ENCODE measurements at regions not wholly inside any gene's neighbourhood (a gene's known extent, or its start where the extent isn't known, plus 50 kb on each side); places are given as distances from the start of the nearest gene placed in this dataset.

DNA sequence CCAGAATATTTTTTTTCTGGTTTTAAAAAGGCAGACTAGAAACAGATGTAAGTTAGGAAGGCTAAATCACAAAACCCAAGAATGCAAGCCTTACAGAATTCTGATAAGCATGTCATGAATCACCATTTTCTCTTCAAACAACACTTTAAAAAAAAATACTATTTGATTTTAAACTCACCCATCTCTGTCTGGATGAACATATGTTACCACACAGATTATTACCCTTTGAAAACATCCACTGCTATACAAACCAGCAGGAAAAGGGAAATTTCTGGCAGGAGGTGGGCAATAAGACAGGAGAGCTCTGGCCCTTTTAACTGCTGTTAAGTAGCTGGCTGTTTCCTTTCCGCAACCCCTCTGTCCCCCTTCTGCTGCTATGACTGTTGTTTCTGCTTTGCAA is 317.7 kb upstream of the NOCT start:
- Histone ChIP-seq H3F3A (ENCODE audit: low read depth) (no peaks in the 10 kb centered on the region), H3K79me2 (ENCODE audit: insufficient read depth, low read length) (no peaks in the 10 kb centered on the region), H4K20me1 (ENCODE audit: insufficient read depth, low read length, poor library complexity, severe bottlenecking) (no peaks in the 10 kb centered on the region), H2AFZ (ENCODE audit: low read length) (no peak overlapping the region), H3K4me2 (ENCODE audit: low read depth, low read length, poor library complexity, severe bottlenecking) (peak overlapping the region; percentile 26), H3K27me3 (ENCODE audit: insufficient read depth, low read length, poor library complexity, severe bottlenecking) (no peaks in the 10 kb centered on the region), H3K4me1 (ENCODE audit: insufficient read depth, low read length, poor library complexity, severe bottlenecking) (peaks cover 22% of the 10 kb centered on the region), H3K9me2 (replicated peaks; ENCODE audit: low read depth, low read length) (no peaks in the 10 kb centered on the region), H3K9ac (ENCODE audit: low read depth, low read length, poor library complexity, severe bottlenecking) (no peak overlapping the region), H3K36me3 (ENCODE audit: insufficient read depth, low read length) (no peaks in the 10 kb centered on the region), H3K9me3 (ENCODE audit: insufficient read depth, low read depth, low read length) (no peaks in the 10 kb centered on the region), H3K4me3 (ENCODE audit: low read length, poor library complexity, severe bottlenecking) (no peak overlapping the region)
- TF ChIP-seq EZH2phosphoT487 (IDR thresholded peaks at IDR 0.05; ENCODE audit: borderline replicate concordance), result no peak
- no peak for TF ChIP-seq CTCF (conservative IDR thresholded peaks at IDR 0.05; ENCODE audit: low read length)

DNA sequence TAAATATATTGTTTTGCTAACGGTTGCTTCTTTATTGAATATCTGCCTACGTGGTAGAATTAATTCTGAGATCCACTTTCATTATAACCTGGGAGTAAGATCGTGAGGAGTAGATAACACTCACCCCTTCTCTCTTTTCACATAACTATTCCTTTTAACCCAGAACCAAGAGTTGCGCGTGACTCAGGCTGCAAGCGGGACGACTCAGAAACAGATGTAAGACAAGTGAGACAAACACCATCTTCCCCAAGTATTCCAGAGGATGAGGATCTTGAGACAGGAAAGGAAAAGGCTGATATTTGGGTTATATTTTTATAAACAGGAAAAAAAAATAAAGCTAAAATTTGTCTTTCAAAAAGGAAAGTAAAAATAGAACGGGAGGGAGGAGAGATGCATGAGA is 318.8 kb upstream of the NOCT start:
- no peak overlapping the region for H3K4me3 ChIP-seq (ENCODE audit: low read length, poor library complexity, severe bottlenecking)
- no peak overlapping the region for H3K9ac ChIP-seq (ENCODE audit: low read depth, low read length, poor library complexity, severe bottlenecking)
- TF ChIP-seq EZH2phosphoT487 (IDR thresholded peaks at IDR 0.05; ENCODE audit: borderline replicate concordance), result no peak
- no peaks in the 10 kb centered on the region for H3K9me3 ChIP-seq (ENCODE audit: insufficient read depth, low read depth, low read length)
- H3K4me2 ChIP-seq (ENCODE audit: low read depth, low read length, poor library complexity, severe bottlenecking), result no peak overlapping the region
- H3K79me2 ChIP-seq (ENCODE audit: insufficient read depth, low read length), result no peaks in the 10 kb centered on the region
- H3K36me3 ChIP-seq (ENCODE audit: insufficient read depth, low read length), result no peaks in the 10 kb centered on the region
- H3K27me3 ChIP-seq (ENCODE audit: insufficient read depth, low read length, poor library complexity, severe bottlenecking), result no peaks in the 10 kb centered on the region
- no peak overlapping the region for H2AFZ ChIP-seq (ENCODE audit: low read length)
- no peaks in the 10 kb centered on the region for H3K9me2 ChIP-seq (replicated peaks; ENCODE audit: low read depth, low read length)
- no peaks in the 10 kb centered on the region for H3F3A ChIP-seq (ENCODE audit: low read depth)
- H4K20me1 ChIP-seq (ENCODE audit: insufficient read depth, low read length, poor library complexity, severe bottlenecking), result no peaks in the 10 kb centered on the region
- peaks cover 11% of the 10 kb centered on the region for H3K4me1 ChIP-seq (ENCODE audit: insufficient read depth, low read length, poor library complexity, severe bottlenecking)

DNA sequence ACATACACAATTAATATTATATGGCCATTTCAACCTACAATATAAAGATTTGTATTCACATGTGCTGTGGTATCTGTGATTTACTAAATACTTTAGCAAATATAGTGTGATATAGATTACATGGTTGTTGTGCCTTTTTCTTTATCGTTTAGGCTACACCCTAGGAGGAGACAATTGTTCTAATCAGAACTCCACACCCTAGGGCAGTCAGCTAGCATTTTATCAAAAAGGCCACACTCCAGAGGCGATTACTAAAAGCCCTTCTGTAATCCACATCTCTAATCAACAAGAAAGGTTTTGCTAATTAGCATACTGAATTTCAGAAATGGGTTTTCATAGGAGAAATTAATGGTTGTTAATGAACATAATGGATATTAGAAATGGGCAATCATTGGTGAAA is 319.5 kb upstream of the NOCT start:
- Histone ChIP-seq H3K4me1 (ENCODE audit: insufficient read depth, low read length, poor library complexity, severe bottlenecking) (peaks cover 9% of the 10 kb centered on the region), H3K9me3 (ENCODE audit: insufficient read depth, low read depth, low read length) (no peaks in the 10 kb centered on the region), H2AFZ (ENCODE audit: low read length) (no peak overlapping the region), H3K79me2 (ENCODE audit: insufficient read depth, low read length) (no peaks in the 10 kb centered on the region), H3K4me2 (ENCODE audit: low read depth, low read length, poor library complexity, severe bottlenecking) (no peak overlapping the region), H3K4me3 (ENCODE audit: low read length, poor library complexity, severe bottlenecking) (no peak overlapping the region), H3K9me2 (replicated peaks; ENCODE audit: low read depth, low read length) (no peaks in the 10 kb centered on the region), H3F3A (ENCODE audit: low read depth) (no peaks in the 10 kb centered on the region), H3K27me3 (ENCODE audit: insufficient read depth, low read length, poor library complexity, severe bottlenecking) (no peaks in the 10 kb centered on the region), H3K9ac (ENCODE audit: low read depth, low read length, poor library complexity, severe bottlenecking) (no peak overlapping the region), H3K36me3 (ENCODE audit: insufficient read depth, low read length) (no peaks in the 10 kb centered on the region), H4K20me1 (ENCODE audit: insufficient read depth, low read length, poor library complexity, severe bottlenecking) (no peaks in the 10 kb centered on the region)
- no peak for TF ChIP-seq EZH2phosphoT487 (IDR thresholded peaks at IDR 0.05; ENCODE audit: borderline replicate concordance)
- TF ChIP-seq CTCF (conservative IDR thresholded peaks at IDR 0.05; ENCODE audit: low read length), result no peak

DNA sequence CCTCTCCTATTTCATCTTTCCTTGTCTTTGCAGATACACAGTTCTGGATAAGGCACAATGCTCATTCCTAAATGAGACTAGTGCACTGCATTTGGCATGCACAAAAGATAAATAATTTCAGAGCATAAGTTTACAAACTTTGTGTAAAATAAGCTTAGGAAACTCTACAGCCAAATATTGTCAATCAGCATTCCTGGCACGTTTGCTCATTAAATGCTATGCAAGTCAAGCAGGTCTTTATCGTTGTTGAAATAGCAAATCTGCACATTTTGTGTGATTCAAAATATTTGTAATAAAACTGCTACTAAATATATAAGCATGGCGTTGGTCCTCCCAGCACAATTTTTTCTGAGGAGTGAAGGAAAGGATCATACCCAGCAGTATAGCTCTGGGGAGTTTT is 322.1 kb upstream of the NOCT start:
- H2AFZ ChIP-seq (ENCODE audit: low read length), result no peak overlapping the region
- H3K9me3 ChIP-seq (ENCODE audit: insufficient read depth, low read depth, low read length), result no peaks in the 10 kb centered on the region
- H3K9me2 ChIP-seq (replicated peaks; ENCODE audit: low read depth, low read length), result no peaks in the 10 kb centered on the region
- no peak overlapping the region for H3K4me2 ChIP-seq (ENCODE audit: low read depth, low read length, poor library complexity, severe bottlenecking)
- no peaks in the 10 kb centered on the region for H3K79me2 ChIP-seq (ENCODE audit: insufficient read depth, low read length)
- no peaks in the 10 kb centered on the region for H3K27me3 ChIP-seq (ENCODE audit: insufficient read depth, low read length, poor library complexity, severe bottlenecking)
- no peaks in the 10 kb centered on the region for H3F3A ChIP-seq (ENCODE audit: low read depth)
- no peaks in the 10 kb centered on the region for H3K36me3 ChIP-seq (ENCODE audit: insufficient read depth, low read length)
- H3K4me1 ChIP-seq (ENCODE audit: insufficient read depth, low read length, poor library complexity, severe bottlenecking), result peaks cover 6% of the 10 kb centered on the region
- H3K4me3 ChIP-seq (ENCODE audit: low read length, poor library complexity, severe bottlenecking), result no peak overlapping the region
- TF ChIP-seq CTCF (conservative IDR thresholded peaks at IDR 0.05; ENCODE audit: low read length) (no peak), EZH2phosphoT487 (IDR thresholded peaks at IDR 0.05; ENCODE audit: borderline replicate concordance) (no peak)
- H4K20me1 ChIP-seq (ENCODE audit: insufficient read depth, low read length, poor library complexity, severe bottlenecking), result no peaks in the 10 kb centered on the region
- H3K9ac ChIP-seq (ENCODE audit: low read depth, low read length, poor library complexity, severe bottlenecking), result no peak overlapping the region
